PC-3 (cell line): ENCODE measurements at regions not wholly inside any gene's neighbourhood (a gene's known extent, or its start where the extent isn't known, plus 50 kb on each side); places are given as distances from the start of the nearest gene placed in this dataset.

Experiments used
- EZH2 ChIP-seq: fragments of 300-600 bp; sonication (generic); IDR thresholded peaks from one replicate; pipeline ENCODE4 v1.6.1; 2017; ENCODE audit warnings: antibody characterized with exemption, mild to moderate bottlenecking, low read length; ENCODE audit not compliant: unreplicated experiment
- EZH2phosphoT487 ChIP-seq: fragments of 300-600 bp; sonication (generic); IDR thresholded peaks from 2 replicates; pipeline ENCODE4 v1.6.1; 2018; ENCODE audit warnings: mild to moderate bottlenecking, antibody characterized with exemption, low read length, borderline replicate concordance
- TF ChIP-seq, protein P1 (sequence below): fragments of 300-600 bp; sonication (generic); conservative IDR thresholded peaks from 2 replicates; pipeline ENCODE4 v1.5.1; 2017; ENCODE audit warnings: antibody characterized with exemption, low read depth, mild to moderate bottlenecking, low read length

DNA sequence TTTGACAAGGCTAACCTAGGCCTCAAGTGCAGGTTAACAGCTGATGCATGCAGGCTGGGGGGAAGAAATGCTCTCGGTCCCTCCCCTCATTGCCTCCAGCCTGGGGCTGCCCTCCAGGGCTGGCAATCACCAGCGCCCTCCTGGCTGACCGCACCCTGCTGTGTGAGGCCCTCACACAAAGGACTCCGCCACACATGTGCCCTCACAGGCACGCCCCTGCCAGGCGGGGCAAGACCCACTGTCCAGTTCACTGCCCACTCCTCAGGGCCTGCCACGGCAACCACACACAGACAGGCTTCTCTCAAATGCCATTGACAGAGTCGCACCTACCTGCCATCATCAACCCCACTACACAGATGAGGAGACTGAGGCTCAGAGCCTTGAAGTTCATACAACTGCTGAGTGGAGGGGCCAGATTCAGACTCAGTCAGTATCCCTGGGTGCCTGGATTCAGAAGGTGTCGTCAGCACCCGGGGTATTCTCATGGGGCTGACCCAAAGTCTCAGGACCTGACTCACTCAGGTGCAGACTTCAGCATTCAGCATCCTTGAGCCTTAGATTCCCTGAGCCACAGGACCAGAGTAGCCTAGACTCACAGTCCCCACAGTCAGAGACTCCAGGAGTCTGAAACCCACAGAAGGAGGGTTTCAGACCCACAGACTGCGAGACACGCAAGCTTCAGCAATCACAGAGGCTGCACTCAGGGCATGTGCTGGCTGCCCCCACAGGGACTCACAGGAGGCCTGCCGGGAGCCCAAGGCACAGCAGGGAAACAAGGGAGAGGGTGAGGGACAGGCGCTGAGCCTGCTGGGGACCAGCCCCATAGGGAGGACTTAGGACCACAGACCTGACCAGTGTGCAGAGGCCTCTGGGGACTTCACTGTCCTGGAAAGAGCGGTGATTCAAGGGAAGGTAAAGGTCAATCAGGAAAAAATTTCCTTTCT is 458.0 kb downstream of the MATN1 start:
- TF ChIP-seq, protein P1, sequence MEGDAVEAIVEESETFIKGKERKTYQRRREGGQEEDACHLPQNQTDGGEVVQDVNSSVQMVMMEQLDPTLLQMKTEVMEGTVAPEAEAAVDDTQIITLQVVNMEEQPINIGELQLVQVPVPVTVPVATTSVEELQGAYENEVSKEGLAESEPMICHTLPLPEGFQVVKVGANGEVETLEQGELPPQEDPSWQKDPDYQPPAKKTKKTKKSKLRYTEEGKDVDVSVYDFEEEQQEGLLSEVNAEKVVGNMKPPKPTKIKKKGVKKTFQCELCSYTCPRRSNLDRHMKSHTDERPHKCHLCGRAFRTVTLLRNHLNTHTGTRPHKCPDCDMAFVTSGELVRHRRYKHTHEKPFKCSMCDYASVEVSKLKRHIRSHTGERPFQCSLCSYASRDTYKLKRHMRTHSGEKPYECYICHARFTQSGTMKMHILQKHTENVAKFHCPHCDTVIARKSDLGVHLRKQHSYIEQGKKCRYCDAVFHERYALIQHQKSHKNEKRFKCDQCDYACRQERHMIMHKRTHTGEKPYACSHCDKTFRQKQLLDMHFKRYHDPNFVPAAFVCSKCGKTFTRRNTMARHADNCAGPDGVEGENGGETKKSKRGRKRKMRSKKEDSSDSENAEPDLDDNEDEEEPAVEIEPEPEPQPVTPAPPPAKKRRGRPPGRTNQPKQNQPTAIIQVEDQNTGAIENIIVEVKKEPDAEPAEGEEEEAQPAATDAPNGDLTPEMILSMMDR = no peak
- TF ChIP-seq EZH2 (no peak), EZH2phosphoT487 (no peak)
